ENCODE measurements at regions not wholly inside any gene's neighbourhood (a gene's known extent, or its start where the extent isn't known, plus 50 kb on each side); places are given as distances from the start of the nearest gene placed in this dataset.
"Not testable (repeated sequence)": the region's sequence is repeated elsewhere in the genome, so short reads cannot be mapped to it uniquely, and the experiment has no call there.

- Mint-ChIP-seq H3K27me3 (peaks cover 12% of the 10 kb centered on the region), H3K27ac (no peak overlapping the region), H3K4me1 (ENCODE audit: low read depth) (peaks cover 5% of the 10 kb centered on the region), H3K9me3 (no peaks in the 10 kb centered on the region), H3K4me3 (no peak overlapping the region), H3K36me3 (ENCODE audit: low read depth) (no peaks in the 10 kb centered on the region)
- CTCF ChIA-PET = no interaction called here
- Histone ChIP-seq H3K9me3 (ENCODE audit: control insufficient read depth in 1 of 2, insufficient read depth in 1 of 2, low read length in 2 of 2) (no peaks in the 10 kb centered on the region), H3K36me3 (ENCODE audit: insufficient read depth, low read length) (no peaks in the 10 kb centered on the region), H3K27ac (ENCODE audit: low read depth in 1 of 2, low read length in 2 of 2) (no peak overlapping the region), H3K27me3 (ENCODE audit: control insufficient read depth in 1 of 2, insufficient read depth in 2 of 2, low read length in 2 of 2) (peaks cover 0 to 3% of the 10 kb centered on the region in 2 experiments), H3K4me3 (ENCODE audit: low read length) (no peak overlapping the region), H3K4me1 (ENCODE audit: insufficient read depth, low read length) (peaks cover 2% of the 10 kb centered on the region)
- ATAC-seq (ENCODE audit: poor library complexity) = no peak
- DNase-seq = no peak
- intact Hi-C loops (cut with DNase I, micrococcal nuclease) = no loop called here
- TF ChIP-seq CTCF (IDR thresholded peaks at IDR 0.05) = no peak
- POLR2A ChIA-PET = no interaction called here
These were observed 154.8 kb upstream of the TNRC6C start for GRCh38 chr17:77803726-77804125.

GRCh38 chr17:77804796-77805426 lies 153.6 kb upstream of the TNRC6C start:
- DNase-seq = no peak
- H3K9me3 Mint-ChIP-seq = no peaks in the 10 kb centered on the region
- POLR2A ChIA-PET = no interaction called here
- no peak for TF ChIP-seq CTCF (IDR thresholded peaks at IDR 0.05)
- Histone ChIP-seq H3K4me3 (ENCODE audit: low read length) (no peak overlapping the region), H3K27me3 (ENCODE audit: control insufficient read depth in 1 of 2, insufficient read depth in 2 of 2, low read length in 2 of 2) (peaks cover 0 to 3% of the 10 kb centered on the region in 2 experiments), H3K9me3 (ENCODE audit: control insufficient read depth in 1 of 2, insufficient read depth in 1 of 2, low read length in 2 of 2) (no peaks in the 10 kb centered on the region), H3K4me1 (ENCODE audit: insufficient read depth, low read length) (peaks cover 2% of the 10 kb centered on the region), H3K27ac (ENCODE audit: low read depth in 1 of 2, low read length in 2 of 2) (no peak overlapping the region), H3K36me3 (ENCODE audit: insufficient read depth, low read length) (no peaks in the 10 kb centered on the region)
- H3K27ac Mint-ChIP-seq = no peak overlapping the region
- no peak for ATAC-seq (ENCODE audit: poor library complexity)
- CTCF ChIA-PET = no interaction called here
- H3K4me3 Mint-ChIP-seq = no peak overlapping the region
- peaks cover 12% of the 10 kb centered on the region for H3K27me3 Mint-ChIP-seq
- H3K36me3 Mint-ChIP-seq (ENCODE audit: low read depth) = no peaks in the 10 kb centered on the region
- intact Hi-C loops (cut with DNase I, micrococcal nuclease) = no loop called here
- H3K4me1 Mint-ChIP-seq (ENCODE audit: low read depth) = peaks cover 5% of the 10 kb centered on the region

GRCh38 chr17:77805970-77806369 lies 152.5 kb upstream of the TNRC6C start:
- H3K9me3 ChIP-seq (ENCODE audit: control insufficient read depth in 1 of 2, insufficient read depth in 1 of 2, low read length in 2 of 2); H3K9me3 Mint-ChIP-seq; H3K4me3 Mint-ChIP-seq; H3K27ac Mint-ChIP-seq; intact Hi-C loops (cut with DNase I, micrococcal nuclease); H3K36me3 ChIP-seq (ENCODE audit: insufficient read depth, low read length); H3K36me3 Mint-ChIP-seq (ENCODE audit: low read depth); H3K27me3 Mint-ChIP-seq; DNase-seq; H3K4me3 ChIP-seq (ENCODE audit: low read length); CTCF ChIA-PET; ATAC-seq (ENCODE audit: poor library complexity); H3K4me1 ChIP-seq (ENCODE audit: insufficient read depth, low read length); H3K27ac ChIP-seq (ENCODE audit: low read depth in 1 of 2, low read length in 2 of 2); H3K4me1 Mint-ChIP-seq (ENCODE audit: low read depth); H3K27me3 ChIP-seq (ENCODE audit: control insufficient read depth in 1 of 2, insufficient read depth in 2 of 2, low read length in 2 of 2): not testable (repeated sequence)
- POLR2A ChIA-PET = interaction anchor here (0.8 kb wide), 1 partner anchor 22 kb away, joined by 3 read pairs; no protein-coding TSS in a partner anchor
